ENCODE measurements at regions not wholly inside any gene's neighbourhood (a gene's known extent, or its start where the extent isn't known, plus 50 kb on each side); places are given as distances from the start of the nearest gene placed in this dataset.
A peak's percentile ranks its signal among the peaks of the same experiment; 100 is the strongest.

DNA sequence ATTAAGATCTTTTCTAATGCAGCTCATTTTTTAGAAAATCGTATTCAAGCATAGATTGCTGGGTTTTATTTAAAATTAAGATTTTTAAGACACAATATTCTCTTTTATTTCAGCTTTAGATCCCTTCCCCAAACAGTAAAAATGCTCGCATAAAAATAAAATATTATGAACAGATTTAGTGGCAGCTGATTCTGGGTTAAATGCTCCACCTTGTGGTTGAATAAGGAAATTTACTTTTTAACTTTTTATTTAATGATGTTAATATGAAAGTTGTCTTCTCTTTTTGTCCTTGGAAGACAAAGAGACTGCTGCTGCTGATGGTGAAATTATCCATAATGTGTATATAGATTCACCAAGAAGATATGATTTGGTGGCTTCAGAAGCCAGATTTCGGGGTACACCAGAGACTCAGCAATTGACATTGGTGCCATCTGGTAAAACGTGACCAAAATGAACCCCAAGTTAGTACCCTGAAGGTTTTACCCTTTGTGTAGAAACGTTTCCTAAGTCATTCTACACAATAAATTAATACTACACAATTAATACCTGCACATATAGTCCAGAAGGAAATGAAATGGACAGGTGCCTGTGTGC, 128.0 kb downstream of the ADAMTS1 start:
- Histone ChIP-seq H3K27ac (no peak overlapping the region), H3K36me3 (no peaks in the 10 kb centered on the region), H3K27me3 (no peaks in the 10 kb centered on the region), H3K4me3 (no peak overlapping the region), H3K4me1 (no peaks in the 10 kb centered on the region), H3K9me3 (no peaks in the 10 kb centered on the region)
- 25% methylated on average over 5 of the region's 5 CpGs for WGBS
- TF ChIP-seq, protein P1, sequence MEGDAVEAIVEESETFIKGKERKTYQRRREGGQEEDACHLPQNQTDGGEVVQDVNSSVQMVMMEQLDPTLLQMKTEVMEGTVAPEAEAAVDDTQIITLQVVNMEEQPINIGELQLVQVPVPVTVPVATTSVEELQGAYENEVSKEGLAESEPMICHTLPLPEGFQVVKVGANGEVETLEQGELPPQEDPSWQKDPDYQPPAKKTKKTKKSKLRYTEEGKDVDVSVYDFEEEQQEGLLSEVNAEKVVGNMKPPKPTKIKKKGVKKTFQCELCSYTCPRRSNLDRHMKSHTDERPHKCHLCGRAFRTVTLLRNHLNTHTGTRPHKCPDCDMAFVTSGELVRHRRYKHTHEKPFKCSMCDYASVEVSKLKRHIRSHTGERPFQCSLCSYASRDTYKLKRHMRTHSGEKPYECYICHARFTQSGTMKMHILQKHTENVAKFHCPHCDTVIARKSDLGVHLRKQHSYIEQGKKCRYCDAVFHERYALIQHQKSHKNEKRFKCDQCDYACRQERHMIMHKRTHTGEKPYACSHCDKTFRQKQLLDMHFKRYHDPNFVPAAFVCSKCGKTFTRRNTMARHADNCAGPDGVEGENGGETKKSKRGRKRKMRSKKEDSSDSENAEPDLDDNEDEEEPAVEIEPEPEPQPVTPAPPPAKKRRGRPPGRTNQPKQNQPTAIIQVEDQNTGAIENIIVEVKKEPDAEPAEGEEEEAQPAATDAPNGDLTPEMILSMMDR (IDR thresholded peaks at IDR 0.05), result peak; percentile 28 to 39
- TF ChIP-seq POLR2A (IDR thresholded peaks at IDR 0.05), result no peak
- DNase-seq (ENCODE audit: low spot score in 2 of 2), result no peak

DNA sequence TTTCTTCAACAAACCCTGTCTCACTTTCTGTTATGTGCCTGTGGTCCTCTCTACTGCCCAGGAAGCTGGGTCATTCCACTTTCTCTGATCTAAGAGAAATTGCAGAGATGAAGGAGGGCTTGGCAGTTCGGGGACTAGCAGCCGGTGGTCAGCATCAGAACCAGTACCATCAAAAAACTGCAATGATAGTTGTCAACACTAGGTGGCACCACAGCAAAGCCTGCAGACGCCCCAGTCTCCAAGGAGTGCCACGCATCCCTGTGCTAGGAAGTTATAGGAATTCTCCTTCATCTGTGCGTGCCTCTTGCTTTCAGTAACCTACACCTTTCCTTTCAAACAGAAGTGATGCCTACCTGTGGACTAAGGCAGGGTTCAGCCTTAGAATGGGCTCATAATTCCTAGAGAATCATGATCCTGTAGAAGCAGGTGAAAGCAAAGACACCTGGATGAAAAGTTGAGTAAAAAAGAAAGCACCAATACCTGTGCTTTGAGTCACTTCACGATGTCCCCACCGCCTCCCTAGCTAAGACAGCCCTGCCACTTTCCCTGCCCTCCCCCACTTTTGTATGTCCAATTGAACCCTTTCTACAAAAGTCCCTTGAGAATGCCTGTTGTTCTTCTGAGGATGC, 129.2 kb downstream of the ADAMTS1 start:
- H3K4me3 ChIP-seq, result no peak overlapping the region
- H3K4me1 ChIP-seq, result no peaks in the 10 kb centered on the region
- WGBS, result 32% methylated on average over 7 of the region's 7 CpGs
- no peaks in the 10 kb centered on the region for H3K27me3 ChIP-seq
- H3K9me3 ChIP-seq, result no peaks in the 10 kb centered on the region
- H3K27ac ChIP-seq, result no peak overlapping the region
- TF ChIP-seq, protein P1 (IDR thresholded peaks at IDR 0.05), result peak; percentile 51 to 84
- TF ChIP-seq POLR2AphosphoS5 (IDR thresholded peaks at IDR 0.05) (no peak), POLR2A (IDR thresholded peaks at IDR 0.05) (no peak)
- DNase-seq (ENCODE audit: low spot score in 2 of 2), result no peak
- H3K36me3 ChIP-seq, result no peaks in the 10 kb centered on the region

DNA sequence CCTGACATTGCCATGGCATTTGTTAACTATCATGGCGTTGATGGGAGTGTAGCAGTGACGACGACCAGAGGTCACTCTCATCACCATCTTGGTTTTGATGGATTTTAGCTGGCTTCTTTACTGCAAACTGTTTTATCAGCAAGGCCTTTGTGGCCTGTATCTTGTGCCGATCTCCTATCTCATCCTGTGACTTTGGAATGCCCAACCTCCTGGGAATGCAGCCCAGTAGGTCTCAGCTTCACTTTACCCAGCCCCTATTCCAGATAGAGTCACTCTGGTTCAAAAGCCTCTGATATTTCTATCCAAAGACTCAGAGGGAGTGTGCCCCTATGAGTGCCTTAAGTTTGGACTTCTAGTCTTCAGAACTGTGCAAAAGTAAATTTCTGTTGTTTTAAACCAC, 130.1 kb downstream of the ADAMTS1 start:
- H3K4me1 ChIP-seq, result no peaks in the 10 kb centered on the region
- 90% methylated on average over 4 of the region's 4 CpGs for WGBS
- TF ChIP-seq EP300 (IDR thresholded peaks at IDR 0.05) (no peak), POLR2AphosphoS5 (IDR thresholded peaks at IDR 0.05) (no peak), POLR2A (IDR thresholded peaks at IDR 0.05) (no peak)
- TF ChIP-seq, protein P1 (IDR thresholded peaks at IDR 0.05), result no peak
- no peaks in the 10 kb centered on the region for H3K27me3 ChIP-seq
- no peak for DNase-seq (ENCODE audit: low spot score in 2 of 2)
- H3K9me3 ChIP-seq, result no peaks in the 10 kb centered on the region
- H3K27ac ChIP-seq, result no peak overlapping the region
- H3K4me3 ChIP-seq, result no peak overlapping the region
- no peaks in the 10 kb centered on the region for H3K36me3 ChIP-seq

DNA sequence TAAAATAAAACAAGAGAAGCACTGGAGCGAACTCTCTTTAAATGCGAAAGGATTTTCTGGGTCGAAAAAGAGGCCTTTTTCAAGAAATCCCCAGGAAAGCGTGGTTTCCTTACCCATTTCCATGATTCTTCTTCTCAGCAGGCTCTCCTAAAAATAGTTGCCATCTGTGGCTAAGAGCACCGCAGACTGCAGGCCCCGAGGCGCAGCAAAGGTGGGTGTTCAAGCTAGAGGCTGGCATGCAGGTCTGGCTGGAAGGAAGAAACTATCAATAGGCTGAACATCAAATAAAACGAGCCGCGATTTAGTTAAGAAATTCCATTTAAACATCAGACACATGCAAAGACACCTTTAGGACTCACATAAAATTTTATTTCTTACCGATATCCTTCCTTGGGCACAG, 135.1 kb downstream of the ADAMTS1 start:
- no peaks in the 10 kb centered on the region for H3K36me3 ChIP-seq
- H3K27me3 ChIP-seq, result no peaks in the 10 kb centered on the region
- TF ChIP-seq, protein P1 (IDR thresholded peaks at IDR 0.05), result no peak
- no peak for TF ChIP-seq EP300 (IDR thresholded peaks at IDR 0.05)
- no peak for TF ChIP-seq POLR2A (IDR thresholded peaks at IDR 0.05)
- TF ChIP-seq POLR2AphosphoS5 (IDR thresholded peaks at IDR 0.05), result no peak
- no peak overlapping the region for H3K27ac ChIP-seq
- H3K4me3 ChIP-seq, result no peak overlapping the region
- H3K9me3 ChIP-seq, result no peaks in the 10 kb centered on the region
- H3K4me1 ChIP-seq, result no peaks in the 10 kb centered on the region
- 75% methylated on average over 11 of the region's 11 CpGs for WGBS
- no peak for DNase-seq (ENCODE audit: low spot score in 2 of 2)

DNA sequence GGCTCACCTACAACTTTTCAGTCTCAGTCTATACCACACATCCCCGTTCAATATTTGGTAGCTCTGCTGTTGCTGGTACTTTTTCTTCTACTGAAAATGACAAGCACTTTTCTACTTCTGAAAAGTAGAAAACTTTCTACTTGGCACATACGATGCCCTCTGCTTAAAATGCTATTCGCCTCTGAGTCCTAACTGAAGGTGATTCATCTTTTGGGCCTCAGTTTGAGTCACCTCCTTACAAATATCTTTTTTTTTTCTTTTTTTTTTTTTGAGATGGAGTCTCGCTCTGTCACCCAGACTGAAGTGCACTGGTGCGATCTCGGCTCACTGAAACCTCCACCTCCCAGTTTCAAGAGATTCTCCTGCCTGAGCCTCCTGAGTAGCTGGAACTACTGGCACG, 136.0 kb upstream of the CYYR1 start:
- 92% methylated on average over 7 of the region's 7 CpGs for WGBS
- Histone ChIP-seq H3K4me1 (no peaks in the 10 kb centered on the region), H3K36me3 (no peaks in the 10 kb centered on the region), H3K27me3 (no peaks in the 10 kb centered on the region), H3K27ac (no peak overlapping the region), H3K9me3 (no peaks in the 10 kb centered on the region), H3K4me3 (no peak overlapping the region)
- no peak for TF ChIP-seq POLR2AphosphoS5 (IDR thresholded peaks at IDR 0.05)
- TF ChIP-seq POLR2A (IDR thresholded peaks at IDR 0.05), result no peak
- TF ChIP-seq, protein P1 (IDR thresholded peaks at IDR 0.05), result no peak
- no peak for TF ChIP-seq EP300 (IDR thresholded peaks at IDR 0.05)
- no peak for DNase-seq (ENCODE audit: low spot score in 2 of 2)

All from suprapubic skin (tissue), 4 donors.